GM21529 (cell line): ENCODE measurements at regions not wholly inside any gene's neighbourhood (a gene's known extent, or its start where the extent isn't known, plus 50 kb on each side); places are given as distances from the start of the nearest gene placed in this dataset.

Experiments
- ATAC-seq: cut with Tn5 transposase; IDR thresholded peaks from one replicate; pipeline ENCODE4 v1.9.1; 2021; ENCODE audit not compliant: unreplicated experiment

DNA sequence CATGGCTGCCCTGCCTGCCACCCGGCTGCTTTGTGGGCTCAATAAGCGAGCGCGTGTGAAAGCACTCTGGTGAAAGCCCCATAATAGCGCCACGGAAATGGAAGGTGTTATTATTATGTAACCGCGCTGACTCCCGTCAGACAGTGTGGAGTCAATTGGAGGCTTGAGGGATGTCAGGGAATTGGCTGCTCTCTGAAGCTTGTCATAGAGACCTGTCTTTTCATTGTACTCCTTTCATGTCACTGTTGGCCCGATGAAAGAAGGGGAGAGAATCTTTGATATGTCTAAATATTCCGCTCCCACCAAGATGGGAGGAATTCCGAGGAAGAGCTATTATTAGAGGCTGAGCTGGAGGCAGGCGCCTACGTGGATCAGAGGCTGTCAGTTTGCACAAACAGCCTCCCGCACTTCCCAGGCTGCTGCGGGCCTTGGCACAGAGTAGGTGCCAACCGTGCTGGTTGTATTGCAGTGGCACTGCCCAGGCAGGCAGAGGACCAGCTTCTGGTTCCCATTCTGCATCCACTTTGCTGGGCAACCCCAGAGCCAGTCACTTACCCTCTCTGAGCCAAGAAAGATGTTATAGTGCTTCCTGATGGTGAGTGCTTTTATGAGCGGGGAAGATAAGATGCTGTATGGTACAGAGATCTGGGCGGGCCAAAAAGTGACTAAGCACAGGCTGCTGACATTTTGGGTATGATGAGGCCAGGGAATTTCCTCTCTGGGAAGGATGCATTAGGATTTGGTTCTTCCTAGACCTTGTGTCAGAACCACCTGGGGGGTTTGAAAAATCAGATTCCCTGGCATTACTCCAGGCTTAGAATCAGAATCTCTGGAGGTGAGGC, 151.4 kb downstream of the RPS24 start:
- ATAC-seq, result no peak

DNA sequence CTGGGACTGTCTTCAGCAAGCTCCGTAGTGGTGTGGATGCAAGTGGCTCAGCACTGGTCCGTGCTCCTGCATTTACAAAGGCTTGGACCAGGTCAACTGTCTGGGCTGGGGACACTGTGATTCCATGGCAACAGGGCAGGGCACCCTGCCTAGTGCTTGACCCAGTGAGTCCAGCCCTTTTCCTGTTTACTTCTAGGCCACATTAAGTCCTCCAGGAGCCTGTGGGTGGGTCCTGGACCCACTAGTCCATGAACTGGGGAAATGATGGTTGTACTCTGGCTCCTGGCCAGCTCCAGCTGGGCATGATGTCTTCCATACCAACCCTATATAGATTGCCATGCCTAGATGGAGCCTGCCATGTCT, 152.0 kb downstream of the RPS24 start:
- no peak for ATAC-seq

DNA sequence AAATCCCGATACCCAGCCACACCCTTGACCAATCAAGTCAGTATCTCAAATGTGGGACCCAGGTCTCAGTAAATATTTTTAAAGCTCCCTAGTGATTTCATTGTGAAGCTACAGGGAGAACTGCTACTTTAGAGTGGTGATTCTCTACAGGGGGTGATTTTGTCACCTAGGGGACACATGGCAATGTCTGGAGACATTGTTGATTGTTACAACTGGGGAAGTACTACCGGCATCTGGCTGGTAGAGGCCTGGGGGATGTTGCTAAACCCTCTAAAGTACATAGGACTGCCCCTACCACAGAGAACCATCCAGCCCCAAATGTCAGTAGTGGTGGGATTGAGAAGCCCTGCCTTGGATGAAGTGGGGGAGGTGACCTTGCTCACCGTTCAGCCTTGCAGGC, 152.9 kb downstream of the RPS24 start:
- ATAC-seq, result no peak

DNA sequence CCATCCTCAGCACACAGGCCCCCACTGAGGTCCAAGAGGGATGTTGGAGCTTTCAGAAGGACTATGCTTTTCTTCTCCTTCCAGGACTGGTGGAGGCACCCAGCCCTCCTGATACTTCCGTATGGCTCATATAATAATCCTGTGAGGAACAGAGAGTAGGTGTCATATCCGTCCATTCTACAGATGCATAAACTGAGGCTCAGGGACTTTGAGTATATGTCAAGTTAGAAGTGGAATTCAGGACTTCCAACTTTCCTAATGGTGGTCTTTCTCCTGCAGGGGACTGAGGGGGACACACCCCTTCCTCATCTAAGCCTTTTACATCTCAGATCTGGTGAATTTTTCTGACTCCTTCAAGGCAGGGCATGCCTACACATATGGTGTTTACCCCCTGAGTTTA, 153.7 kb downstream of the RPS24 start:
- ATAC-seq, result no peak

DNA sequence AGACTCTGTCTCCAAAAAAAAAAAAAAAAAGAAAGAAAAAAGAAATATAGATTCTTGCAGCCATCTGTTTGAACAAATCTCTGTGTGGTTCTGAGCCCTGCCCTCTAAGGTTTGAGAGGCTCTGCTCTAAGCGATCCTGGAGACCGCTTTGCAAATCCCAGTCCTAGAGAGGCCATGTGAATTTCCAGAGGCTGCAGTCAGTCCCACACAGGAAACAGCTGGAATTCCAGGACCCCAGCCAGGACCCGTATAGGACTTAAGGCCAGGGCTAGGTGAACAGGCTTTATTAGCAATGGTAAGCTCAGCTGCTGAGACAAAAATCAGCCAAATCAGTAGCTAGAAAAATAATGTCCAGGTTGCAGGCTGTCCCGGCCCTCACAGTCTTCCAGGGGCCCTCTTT, 154.8 kb downstream of the RPS24 start:
- ATAC-seq, result no peak

DNA sequence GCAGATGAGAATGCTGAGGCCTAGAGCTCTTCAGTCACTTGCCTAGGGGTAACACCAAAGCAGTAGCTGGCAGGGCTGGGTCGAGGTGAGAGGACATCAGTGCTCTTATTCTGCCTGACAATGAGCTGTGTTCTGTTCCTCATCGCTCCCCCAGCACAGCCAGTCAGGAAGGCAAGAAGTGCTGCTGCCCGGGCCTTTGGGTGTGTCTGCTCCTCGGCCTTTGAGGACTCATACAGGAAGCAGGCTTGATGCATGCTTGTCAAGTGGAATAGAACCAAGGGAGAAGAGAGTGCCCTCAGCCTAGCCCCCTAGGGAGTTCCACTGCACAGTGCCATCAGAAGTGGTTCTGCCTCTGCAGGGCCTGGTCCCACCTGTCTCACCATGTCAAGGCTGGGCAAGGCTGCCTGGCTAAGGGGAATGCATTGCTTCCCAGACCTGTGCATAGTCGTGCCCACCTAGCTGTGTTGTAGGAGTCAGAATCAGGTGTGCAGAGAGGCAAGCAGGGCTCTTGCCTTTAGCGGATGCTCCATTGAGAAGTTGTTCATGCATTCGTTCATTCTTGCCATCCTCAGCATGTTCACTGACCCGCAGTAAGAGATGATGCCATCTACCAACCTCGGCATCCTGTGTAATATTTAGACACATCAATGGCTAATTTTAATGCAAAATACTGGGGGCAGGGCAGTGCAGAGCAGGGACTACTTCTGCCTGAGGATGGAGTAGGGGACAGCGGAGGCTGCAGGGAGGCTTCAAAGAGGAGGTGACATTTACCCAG, 156.6 kb downstream of the RPS24 start:
- no peak for ATAC-seq

DNA sequence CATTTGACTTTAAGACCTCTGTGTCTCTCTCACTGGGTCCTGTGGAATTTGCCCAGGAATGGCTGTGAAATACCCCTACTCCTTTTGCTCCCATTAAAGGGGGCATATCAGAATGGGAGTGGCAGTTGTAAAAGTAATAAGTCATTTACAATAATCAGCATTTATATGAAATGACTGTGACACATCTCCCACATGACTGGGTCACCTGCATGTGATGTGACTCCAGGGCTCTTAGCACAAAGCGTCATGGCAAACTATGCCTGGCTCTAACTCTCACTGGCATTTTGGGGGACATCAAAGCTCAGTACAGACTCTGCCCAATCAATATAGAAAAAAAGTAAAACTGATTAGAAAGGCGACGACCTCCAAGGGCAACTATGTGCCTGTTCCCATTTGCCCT, 157.6 kb downstream of the RPS24 start:
- ATAC-seq, result no peak

DNA sequence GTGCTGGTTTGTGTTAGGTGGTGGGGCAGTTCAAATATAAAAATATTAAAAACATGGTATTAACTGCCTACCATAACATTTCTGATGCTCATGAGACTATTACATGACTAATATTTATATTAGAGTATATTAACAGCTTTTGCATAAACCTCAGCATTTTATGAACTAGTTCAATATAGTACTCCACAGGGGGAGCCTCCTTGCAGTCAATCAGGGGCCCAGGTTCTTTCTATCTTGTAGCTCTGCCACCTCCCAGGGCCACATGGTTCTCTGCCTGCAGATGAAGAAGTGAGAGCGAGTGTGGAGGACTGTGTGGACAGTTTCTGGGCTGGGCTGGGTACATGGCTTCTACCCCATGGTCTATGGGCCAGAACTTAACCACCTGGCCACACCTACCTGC, 159.5 kb downstream of the RPS24 start:
- ATAC-seq, result no peak

DNA sequence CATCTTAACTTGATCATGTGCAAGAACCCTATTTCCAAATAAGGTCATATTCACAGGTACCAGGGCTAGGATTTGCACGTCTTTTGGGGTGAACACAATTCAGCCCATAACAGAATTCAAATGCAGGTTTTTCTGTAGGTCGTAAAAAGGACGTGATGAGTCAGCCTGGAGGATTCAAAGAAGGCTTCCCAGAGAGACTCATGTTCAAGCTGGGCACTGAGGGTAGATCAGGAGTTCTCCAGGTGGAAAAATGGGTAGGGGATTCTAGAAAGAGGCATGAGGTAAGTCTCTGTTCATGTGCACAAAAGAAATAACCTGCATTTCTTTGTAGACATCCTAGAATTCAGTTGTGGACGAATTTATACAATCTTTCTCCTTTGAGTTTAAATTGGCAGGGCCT, 160.4 kb downstream of the RPS24 start:
- no peak for ATAC-seq

DNA sequence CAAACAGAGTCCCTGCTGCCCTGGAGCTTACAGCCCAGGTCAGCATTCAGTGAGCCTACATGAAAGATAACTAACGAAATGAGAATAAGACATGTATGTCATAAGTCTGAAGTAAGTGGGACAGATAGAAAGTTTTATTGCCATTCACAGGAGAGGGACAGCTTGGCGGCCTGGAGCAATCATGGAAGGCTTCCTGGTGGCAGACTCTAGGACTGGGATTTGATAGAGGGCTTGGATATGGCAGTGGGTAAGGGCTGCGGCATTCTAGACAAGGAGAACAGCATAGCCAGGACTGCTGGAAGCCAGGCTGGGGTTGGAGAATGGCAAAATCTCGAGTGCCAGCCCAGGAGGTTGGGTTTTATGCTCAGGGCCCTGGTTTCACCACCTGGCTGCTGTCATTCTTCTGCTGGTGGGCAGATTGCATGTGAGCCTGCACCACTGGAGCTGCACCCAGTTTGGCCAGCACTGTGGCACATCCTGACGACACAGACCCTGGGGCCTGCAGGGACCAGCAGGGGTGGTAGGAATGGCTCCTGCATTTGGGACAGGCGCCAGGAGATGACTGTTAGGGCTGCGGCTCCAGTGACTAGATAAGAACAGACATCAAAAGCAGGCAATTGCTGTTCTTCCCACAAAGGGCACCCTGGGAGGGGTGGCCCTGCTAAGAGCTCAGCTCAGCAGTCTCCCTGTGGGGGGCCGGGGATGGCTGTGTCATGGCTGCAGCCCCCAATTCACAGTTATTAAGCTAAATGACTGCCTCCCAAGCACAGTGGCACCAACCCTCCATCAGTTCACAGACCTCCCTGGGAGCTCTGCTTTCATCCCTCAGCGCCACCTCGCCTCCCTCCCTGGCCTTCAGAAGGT, 161.1 kb downstream of the RPS24 start:
- ATAC-seq, result no peak

DNA sequence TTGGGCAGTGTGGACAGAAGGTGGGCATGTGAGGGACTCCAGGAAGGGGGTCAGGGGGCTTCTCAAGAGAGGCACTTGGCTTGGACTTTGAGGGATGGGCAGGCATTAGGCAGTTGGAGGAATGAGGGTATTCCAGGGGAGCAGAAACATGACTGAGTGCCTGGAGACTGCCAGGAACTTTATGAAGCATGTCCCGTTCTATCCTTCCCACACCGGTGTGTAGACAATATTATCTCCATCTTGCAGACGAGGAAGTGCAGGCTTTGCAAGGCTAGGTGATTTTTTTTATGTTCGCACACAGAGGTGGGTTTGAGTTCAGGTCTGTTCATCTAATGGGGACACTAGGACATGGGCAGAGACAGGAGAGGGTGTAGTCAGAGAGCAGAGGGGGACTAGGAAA, 162.7 kb downstream of the RPS24 start:
- no peak for ATAC-seq

DNA sequence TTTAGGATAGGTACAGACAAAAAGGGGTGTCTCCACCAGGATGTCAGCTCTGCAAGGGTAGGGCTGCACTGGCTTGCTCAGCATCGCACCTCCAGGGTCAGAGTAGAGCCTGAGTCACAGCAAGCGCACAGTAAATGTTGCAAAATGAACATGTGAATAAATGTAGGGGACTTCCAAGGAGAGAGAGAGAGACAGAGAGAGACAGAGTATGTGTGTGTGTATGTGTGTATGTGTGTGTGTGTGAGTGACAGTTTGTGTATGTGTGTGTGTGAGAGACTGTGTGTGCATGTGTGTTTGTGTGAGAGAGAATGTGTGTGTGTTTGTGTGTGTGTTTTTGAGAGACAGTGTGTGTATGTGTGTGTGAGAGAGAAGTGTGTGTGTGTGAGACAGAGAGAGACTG, 163.3 kb downstream of the RPS24 start:
- no peak for ATAC-seq

DNA sequence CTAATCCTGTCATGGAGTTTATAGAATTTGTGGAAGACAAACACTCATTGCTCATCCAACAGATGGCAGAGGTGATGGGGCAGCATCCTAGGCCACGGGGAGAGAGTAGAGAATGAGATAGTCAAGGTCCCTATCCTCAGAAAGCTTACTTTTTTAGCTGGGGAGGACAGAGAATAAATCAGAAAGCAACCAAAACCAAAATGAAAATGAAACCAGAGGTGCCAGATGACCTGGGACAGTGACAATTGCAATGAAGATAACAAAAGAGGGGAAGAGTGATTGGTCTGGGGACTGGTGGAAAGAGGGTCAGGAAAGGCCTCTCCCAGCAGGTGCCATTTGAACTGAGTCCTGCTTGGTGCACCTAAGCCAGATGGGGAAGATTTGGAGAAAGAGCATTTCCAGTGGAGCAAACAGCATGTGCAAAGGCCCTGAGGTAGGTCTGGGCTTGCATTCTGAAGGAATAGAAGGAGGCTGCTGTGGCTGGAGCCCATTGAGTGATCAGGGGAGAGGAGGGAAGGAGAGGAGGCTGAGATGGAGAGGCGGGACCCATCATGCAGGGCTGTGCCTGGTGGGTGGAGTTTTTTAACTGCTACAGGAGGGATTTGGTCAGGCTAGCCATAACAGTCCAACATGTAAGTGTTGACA, 164.1 kb downstream of the RPS24 start:
- no peak for ATAC-seq

DNA sequence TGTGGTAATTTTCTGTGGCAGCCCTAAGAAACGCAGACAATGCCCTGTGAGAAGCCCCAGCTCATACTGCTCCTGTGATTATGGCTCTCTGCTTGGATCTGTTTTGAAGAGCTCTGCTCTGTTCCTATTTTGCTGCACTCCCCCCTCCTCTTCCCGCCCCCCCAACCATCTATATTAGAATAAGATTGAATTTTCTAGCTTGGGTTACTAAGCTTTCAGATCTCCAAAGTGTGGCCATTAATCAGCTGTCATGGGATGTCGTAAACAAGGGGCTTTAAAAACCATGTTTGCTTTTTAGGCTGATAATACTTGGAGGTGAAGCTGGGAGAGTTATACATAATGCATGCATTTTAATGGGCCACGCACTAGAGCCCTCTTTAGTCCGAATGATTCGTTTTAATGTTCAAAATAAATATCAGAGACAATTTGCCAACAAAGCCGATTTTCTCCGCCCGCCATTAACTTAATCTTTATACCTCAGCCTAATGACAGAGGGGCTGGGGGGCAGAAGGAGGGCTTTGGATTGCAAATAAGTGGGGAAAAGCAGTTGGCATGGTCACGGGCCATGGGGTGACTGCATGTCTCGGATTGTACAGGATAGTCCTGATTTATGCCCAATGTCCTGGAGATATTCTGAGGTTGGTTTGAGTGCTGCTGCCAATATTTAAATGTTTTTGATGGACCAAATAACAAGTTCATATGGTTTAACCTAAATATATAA, 165.5 kb downstream of the RPS24 start:
- ATAC-seq, result no peak

DNA sequence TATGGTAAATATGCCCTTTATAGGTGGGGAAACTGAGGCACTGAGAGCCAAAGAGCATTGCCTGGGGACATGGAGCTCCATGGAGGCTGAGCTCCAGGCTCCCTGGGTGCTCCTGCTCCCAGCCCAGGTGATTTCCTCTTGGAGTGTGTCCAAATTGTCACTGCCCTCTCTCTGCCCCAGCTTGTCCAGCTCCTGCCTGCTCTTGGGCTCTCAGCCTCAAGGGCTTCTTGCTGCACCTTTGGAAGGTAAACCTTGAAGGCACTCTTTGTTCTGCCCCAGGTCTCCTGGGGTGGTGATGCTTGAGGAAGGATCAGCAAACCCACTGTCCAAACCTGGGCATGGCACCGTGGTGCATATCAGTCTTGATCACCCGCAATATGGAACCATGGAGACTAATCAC, 166.1 kb downstream of the RPS24 start:
- no peak for ATAC-seq

DNA sequence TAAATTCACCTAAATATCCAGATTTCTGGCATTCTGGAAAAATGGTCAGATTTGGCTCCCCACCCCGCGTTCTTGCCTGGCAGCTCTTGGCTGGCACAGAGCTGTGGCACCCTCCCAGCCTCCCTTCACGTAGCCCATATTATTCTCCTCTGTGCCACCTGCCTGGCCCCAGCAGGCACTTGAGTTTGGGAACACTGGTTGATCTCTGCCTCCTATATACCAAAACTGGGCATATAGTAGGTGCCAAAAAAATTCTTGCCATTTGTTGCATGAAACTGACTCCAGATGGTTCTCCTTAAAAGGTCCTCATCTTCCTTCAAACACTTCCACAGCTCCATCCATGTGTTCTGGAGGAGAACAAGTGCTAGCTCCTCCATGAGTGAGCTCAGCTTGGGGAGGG, 167.0 kb downstream of the RPS24 start:
- ATAC-seq, result no peak

DNA sequence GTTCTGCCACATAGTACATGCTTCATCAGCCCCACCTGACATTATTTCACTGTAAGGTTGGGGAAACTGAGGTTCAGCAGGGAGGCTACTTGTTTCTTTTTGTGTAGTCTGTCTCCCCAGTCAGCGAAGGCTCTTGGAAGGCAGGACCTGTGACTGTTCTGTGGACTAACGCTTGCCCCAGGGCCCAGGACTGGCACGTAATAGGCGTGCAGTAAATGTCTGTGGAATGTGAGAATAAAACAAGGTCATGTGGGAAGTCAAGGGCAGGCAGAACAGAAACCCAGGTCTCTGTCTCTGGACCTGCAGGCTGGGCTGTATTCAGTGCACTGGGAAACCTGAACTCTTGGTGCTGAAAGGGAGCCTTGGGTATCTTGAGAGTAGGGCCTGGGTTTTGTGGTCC, 168.7 kb downstream of the RPS24 start:
- no peak for ATAC-seq

DNA sequence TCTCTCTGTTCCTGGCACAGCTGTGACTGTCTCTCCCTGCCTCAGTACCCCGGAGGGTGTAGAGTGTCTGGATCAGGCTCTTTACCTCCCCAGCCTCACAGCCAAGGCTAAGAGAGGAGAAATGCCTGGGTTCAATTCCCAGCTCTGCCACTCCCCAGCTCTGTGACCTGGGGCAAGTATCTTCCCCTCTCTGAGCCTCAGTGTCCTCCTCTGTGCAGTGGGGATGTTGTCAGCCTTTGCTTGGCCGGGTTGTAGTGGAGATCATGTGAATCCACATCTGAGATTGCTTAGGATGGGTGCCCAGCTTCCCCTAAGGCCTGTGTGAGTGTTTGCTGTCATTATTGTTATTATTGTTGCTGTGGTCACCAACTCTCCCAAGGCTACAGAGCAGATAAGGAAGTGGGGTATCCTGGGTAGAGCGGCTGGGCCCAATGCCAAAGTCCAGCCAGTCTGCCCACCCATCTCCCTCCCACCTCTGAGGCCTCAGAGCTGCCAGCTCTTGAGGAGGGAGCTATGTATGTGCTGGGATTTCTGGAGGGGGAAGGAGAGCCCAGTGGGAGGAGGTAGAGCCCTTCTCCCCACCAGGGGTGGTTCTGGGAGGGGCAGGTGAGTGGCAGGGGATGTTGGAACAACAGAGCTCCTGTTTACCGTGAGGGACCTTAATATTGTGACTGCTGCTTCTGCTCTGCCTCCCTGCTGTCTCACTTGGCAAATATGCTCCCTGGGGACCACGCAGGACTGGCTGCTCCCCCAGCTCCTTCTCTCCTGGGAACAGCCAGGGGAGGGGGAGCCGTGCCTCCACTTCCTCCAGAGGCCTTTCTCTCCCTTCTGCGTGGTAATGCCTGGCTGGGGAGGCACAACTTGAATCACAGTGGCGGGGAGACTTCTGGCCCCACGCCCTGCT, 170.5 kb downstream of the RPS24 start:
- ATAC-seq, result no peak

DNA sequence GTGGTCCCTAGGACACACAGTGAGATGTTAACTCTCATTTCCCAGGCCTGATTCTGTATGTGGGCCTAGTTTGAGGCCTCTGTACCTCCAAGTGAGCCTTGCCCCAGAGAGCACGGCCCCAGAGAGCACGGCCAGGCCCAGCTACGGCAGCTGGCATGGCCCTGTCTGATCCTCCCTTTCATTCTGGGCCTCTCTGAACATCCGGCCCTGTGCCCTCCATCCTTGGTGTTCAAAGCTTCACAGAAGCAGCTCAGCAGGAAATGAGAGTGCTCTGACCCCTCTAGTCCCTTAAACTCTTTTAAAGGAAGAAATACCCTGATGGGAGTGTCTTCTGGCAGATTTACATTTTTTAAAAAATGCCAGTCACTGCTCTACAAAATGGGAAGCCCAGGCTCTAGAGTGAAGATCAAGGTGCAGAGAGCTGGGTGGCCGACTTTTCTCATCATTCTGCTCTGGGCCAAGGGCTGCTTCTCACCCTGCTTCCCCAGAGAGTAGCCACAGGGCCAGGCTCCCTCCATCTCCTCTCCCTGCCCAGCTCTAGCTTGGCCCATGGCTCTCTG, 171.9 kb downstream of the RPS24 start:
- ATAC-seq, result no peak
